Stimulated activated naive B cell treated with anti-CD40 and anti-IgM and Interleukin-4, amounts not matched to agents 10 μg/mL and 1 μg/mL and 100 μg/mL, for 72 hours (primary cell): ENCODE measurements at regions not wholly inside any gene's neighbourhood (a gene's known extent, or its start where the extent isn't known, plus 50 kb on each side); places are given as distances from the start of the nearest gene placed in this dataset.
"Not testable (repeated sequence)": the region's sequence is repeated elsewhere in the genome, so short reads cannot be mapped to it uniquely, and the experiment has no call there.

Source experiments
- ATAC-seq, 2 donors: fragments of 150-1000 bp; cut with Tn5 transposase; replicated peaks; 2 replicates each; pipeline ENCODE4 v1.10.0; 2021; ENCODE audit warnings: moderate library complexity in 1 of 2
- DNase-seq: peaks from one replicate; pipeline ENCODE4 v3.0.0; 2021
- H3K27ac Mint-ChIP-seq: one replicate; pipeline ENCODE4 v1.8.0; 2022; ENCODE audit warnings: mild to moderate bottlenecking, mixed read lengths
- H3K27me3 Mint-ChIP-seq, 2 donors: one replicate each; pipeline ENCODE4 v1.8.0; 2022; ENCODE audit warnings: mixed read lengths in 2 of 2
- H3K36me3 Mint-ChIP-seq, 2 donors: one replicate each; pipeline ENCODE4 v1.8.0; 2022; ENCODE audit warnings: mixed read lengths in 2 of 2, mild to moderate bottlenecking in 1 of 2
- H3K4me1 Mint-ChIP-seq, 2 donors: one replicate each; pipeline ENCODE4 v1.8.0; 2022; ENCODE audit warnings: mixed read lengths in 2 of 2, mild to moderate bottlenecking in 1 of 2
- H3K4me3 Mint-ChIP-seq, 2 donors: one replicate each; pipeline ENCODE4 v1.8.0; 2022; ENCODE audit warnings: mild to moderate bottlenecking in 2 of 2, mixed read lengths in 2 of 2, moderate library complexity in 1 of 2
- H3K9me3 Mint-ChIP-seq, 2 donors: one replicate each; pipeline ENCODE4 v1.8.0; 2022; ENCODE audit warnings: mixed read lengths in 2 of 2, mild to moderate bottlenecking in 1 of 2

- ATAC-seq (no peak), DNase-seq (no peak)
- peaks cover 2 to 9% of the 10 kb centered on the region in 2 donors for H3K36me3 Mint-ChIP-seq
- H3K4me3 Mint-ChIP-seq, result no peak overlapping the region
- H3K4me1 Mint-ChIP-seq, result no peaks in the 10 kb centered on the region
- H3K27me3 Mint-ChIP-seq, result peaks cover 23 to 40% of the 10 kb centered on the region in 2 donors
- H3K27ac Mint-ChIP-seq, result no peak overlapping the region
- peaks cover 8 to 10% of the 10 kb centered on the region in 2 donors for H3K9me3 Mint-ChIP-seq
Observed at GRCh38 chr17:31627960-31628359, 231.1 kb downstream of the COPRS start.

DNA sequence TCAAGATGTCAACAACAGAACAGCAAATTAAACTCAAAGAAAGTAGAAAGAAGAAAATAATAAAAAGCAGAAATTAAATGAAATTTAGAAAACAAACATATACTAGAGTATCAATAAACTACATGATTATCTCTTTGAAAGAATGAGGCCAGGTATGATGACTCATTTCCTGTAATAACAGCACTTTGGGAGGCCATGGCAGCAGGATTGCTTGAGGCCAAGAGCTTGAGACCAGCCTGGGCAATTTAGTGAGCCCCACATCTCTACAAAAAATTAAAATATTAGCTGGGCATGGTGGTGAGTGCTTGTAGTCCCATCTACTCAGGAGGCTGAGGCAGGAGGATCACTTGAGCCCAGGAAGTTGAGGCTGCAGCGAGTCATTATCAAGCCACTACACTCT lies 232.5 kb downstream of the RAB11FIP4 start:
- no peaks in the 10 kb centered on the region for H3K4me1 Mint-ChIP-seq
- no peak overlapping the region for H3K27ac Mint-ChIP-seq
- peaks cover 10 to 11% of the 10 kb centered on the region in 2 donors for H3K9me3 Mint-ChIP-seq
- H3K27me3 Mint-ChIP-seq, result peaks cover 26 to 31% of the 10 kb centered on the region in 2 donors
- H3K36me3 Mint-ChIP-seq, result peaks cover 4 to 9% of the 10 kb centered on the region in 2 donors
- H3K4me3 Mint-ChIP-seq, result no peak overlapping the region
- ATAC-seq (no peak), DNase-seq (no peak)

DNA sequence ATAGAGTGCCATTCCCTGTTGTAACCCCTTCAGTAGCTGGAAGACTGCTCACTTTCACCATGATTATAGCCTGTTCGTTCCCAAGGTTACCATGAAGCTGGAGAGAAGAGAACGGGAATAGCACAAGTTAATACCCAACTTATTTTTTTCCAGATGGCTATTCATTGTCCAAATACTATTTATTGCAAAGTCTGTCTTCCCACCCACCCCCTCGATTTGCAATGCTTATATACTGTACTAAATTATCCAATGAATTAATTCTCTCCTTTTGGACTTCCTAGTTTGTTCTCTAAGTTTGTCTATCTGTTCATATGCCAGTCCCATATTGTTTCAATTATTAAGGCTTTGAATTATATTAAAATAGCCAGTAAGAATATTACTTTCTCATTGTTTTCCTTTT lies 231.0 kb downstream of the RAB11FIP4 start:
- no peak overlapping the region for H3K4me3 Mint-ChIP-seq
- H3K27me3 Mint-ChIP-seq, result peaks cover 18 to 23% of the 10 kb centered on the region in 2 donors
- DNase-seq, result no peak
- no peak for ATAC-seq
- H3K9me3 Mint-ChIP-seq, result peaks cover 10 to 11% of the 10 kb centered on the region in 2 donors
- no peak overlapping the region for H3K27ac Mint-ChIP-seq
- peaks cover 4 to 9% of the 10 kb centered on the region in 2 donors for H3K36me3 Mint-ChIP-seq
- no peaks in the 10 kb centered on the region for H3K4me1 Mint-ChIP-seq

DNA sequence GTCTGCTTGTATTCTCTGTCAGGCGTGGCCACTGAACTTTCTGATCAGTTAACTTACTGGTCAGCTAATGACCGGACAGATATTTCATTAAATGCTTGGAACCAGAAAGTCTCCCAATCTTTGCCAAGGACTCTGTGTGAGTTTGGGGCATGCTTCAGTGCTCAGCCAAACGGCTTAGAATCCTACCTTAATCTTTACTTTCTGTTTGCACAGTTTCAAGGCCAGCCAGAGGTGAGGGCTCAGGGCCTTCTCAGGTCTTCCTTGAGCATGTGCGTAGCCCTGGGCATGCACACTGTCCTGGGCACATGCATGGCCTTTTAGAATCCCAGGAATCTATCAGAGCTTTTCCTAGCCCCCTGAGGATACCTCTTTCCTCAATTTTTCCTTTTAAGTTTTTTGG lies 230.1 kb downstream of the RAB11FIP4 start:
- Mint-ChIP-seq H3K4me1 (no peaks in the 10 kb centered on the region), H3K27me3 (peaks cover 9 to 19% of the 10 kb centered on the region in 2 donors), H3K36me3 (peaks cover 4 to 9% of the 10 kb centered on the region in 2 donors), H3K27ac (no peak overlapping the region), H3K9me3 (peaks cover 9 to 10% of the 10 kb centered on the region in 2 donors), H3K4me3 (no peak overlapping the region)
- DNase-seq (no peak), ATAC-seq (no peak)

GRCh38 chr17:31611053-31611452 lies 219.6 kb downstream of the RAB11FIP4 start:
- H3K27ac Mint-ChIP-seq, H3K36me3 Mint-ChIP-seq, DNase-seq, H3K27me3 Mint-ChIP-seq, H3K9me3 Mint-ChIP-seq, ATAC-seq, H3K4me1 Mint-ChIP-seq, H3K4me3 Mint-ChIP-seq: not testable (repeated sequence)

GRCh38 chr17:31609996-31610910 lies 218.8 kb downstream of the RAB11FIP4 start:
- no peak overlapping the region for H3K4me3 Mint-ChIP-seq
- ATAC-seq (no peak), DNase-seq (no peak)
- peaks cover 0 to 3% of the 10 kb centered on the region in 2 donors for H3K9me3 Mint-ChIP-seq
- H3K27ac Mint-ChIP-seq, result no peak overlapping the region
- no peaks in the 10 kb centered on the region for H3K36me3 Mint-ChIP-seq
- H3K27me3 Mint-ChIP-seq, result peaks cover 0 to 4% of the 10 kb centered on the region in 2 donors
- H3K4me1 Mint-ChIP-seq, result no peaks in the 10 kb centered on the region

DNA sequence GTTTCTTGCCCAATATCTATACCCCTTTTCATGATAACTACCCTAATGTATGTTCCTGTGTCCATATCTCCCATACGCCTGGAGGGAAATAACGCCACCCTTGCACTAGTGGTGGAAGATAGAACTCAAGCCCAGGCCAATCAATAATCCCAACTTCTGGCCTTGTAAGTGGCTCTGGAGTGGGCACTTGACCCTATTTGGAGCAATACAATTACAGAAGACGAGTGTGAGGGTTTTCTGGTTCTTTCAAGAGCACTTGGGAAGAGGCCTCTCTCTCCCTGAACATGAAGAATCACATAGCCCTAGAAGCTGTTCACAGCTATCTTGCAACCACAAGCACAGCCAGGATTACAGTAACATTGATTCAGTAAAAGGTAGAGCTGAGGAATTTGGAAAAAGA lies 217.9 kb downstream of the RAB11FIP4 start:
- no peak overlapping the region for H3K27ac Mint-ChIP-seq
- ATAC-seq, result no peak
- no peak overlapping the region for H3K4me3 Mint-ChIP-seq
- no peaks in the 10 kb centered on the region for H3K36me3 Mint-ChIP-seq
- H3K9me3 Mint-ChIP-seq, result peaks cover 0 to 3% of the 10 kb centered on the region in 2 donors
- no peak for DNase-seq
- no peaks in the 10 kb centered on the region for H3K4me1 Mint-ChIP-seq
- H3K27me3 Mint-ChIP-seq, result peaks cover 0 to 4% of the 10 kb centered on the region in 2 donors

DNA sequence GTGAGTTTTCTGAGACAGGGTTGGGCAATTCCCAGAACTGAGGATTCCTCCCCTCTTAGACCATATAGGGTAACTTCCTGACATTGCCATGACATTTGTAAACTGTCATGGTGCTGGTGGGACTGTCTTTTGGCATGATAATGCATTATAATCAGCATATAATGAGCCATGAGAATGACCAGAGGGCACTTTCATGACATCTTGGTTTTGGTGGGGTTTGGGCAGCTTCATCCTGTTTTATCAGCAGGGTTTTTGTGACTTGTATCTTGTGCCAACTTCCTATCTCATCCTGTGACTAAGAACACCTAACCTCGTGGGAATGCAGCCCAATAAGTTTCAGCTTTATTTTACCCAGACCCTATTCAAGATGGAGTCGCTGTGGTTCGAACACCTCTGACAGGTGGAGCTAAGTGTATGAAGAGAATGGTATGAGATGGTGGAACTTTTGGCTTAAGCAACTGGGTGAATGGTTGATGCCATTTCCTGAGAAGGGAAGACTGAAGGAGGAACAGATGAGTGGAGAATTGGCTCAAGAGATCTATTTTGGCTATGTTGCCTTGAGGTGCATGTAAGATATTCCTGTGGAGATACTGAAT lies 217.3 kb downstream of the RAB11FIP4 start:
- peaks cover 0 to 3% of the 10 kb centered on the region in 2 donors for H3K9me3 Mint-ChIP-seq
- no peaks in the 10 kb centered on the region for H3K4me1 Mint-ChIP-seq
- peaks cover 0 to 4% of the 10 kb centered on the region in 2 donors for H3K27me3 Mint-ChIP-seq
- H3K27ac Mint-ChIP-seq, result no peak overlapping the region
- DNase-seq (no peak), ATAC-seq (no peak)
- H3K36me3 Mint-ChIP-seq, result no peaks in the 10 kb centered on the region
- no peak overlapping the region for H3K4me3 Mint-ChIP-seq

- no peaks in the 10 kb centered on the region for H3K4me1 Mint-ChIP-seq
- DNase-seq (no peak), ATAC-seq (no peak)
- no peak overlapping the region for H3K27ac Mint-ChIP-seq
- no peaks in the 10 kb centered on the region for H3K36me3 Mint-ChIP-seq
- no peaks in the 10 kb centered on the region for H3K9me3 Mint-ChIP-seq
- no peaks in the 10 kb centered on the region for H3K27me3 Mint-ChIP-seq
- no peak overlapping the region for H3K4me3 Mint-ChIP-seq
Observed at GRCh38 chr17:31605761-31606160, 214.3 kb downstream of the RAB11FIP4 start.

DNA sequence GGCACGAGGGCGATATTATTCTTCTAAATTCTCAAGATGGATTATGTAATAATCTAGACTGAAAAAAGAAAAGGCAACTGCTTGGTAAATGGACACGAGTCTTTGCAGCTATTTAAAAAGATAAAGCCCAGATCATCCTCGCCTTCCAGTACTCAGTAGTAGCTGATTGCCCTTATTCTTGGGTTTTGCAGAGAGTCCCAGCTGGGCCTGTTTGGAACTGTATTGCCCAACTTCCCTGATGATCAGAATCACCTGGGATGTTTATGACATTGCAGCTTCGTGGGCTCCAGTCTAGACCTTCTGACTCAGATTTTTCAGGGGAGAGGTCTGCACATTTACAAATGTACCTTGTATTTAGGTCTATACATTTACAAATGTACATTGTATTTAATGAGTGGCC lies 213.5 kb downstream of the RAB11FIP4 start:
- ATAC-seq (no peak), DNase-seq (no peak)
- H3K27me3 Mint-ChIP-seq, result no peaks in the 10 kb centered on the region
- H3K9me3 Mint-ChIP-seq, result no peaks in the 10 kb centered on the region
- H3K36me3 Mint-ChIP-seq, result no peaks in the 10 kb centered on the region
- H3K4me1 Mint-ChIP-seq, result no peaks in the 10 kb centered on the region
- no peak overlapping the region for H3K27ac Mint-ChIP-seq
- no peak overlapping the region for H3K4me3 Mint-ChIP-seq

DNA sequence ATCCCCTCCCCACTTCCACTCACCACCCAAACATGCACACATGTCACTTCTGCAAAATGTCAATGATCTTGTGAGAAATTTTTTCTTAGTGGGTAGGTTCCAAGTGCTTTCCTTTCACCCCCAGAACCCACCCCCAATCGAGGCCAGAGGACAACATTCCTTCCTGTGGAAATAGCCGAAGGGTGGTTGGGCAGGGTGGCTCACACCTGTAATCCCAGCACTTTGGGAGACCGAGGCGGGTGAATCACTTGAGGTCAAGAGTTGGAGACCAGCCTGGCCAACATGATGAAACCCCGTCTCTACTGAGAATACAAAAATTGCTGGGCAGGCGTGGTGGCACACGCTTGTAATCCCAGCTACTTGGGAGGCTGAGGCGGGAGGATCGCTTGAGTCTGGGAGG lies 208.7 kb downstream of the RAB11FIP4 start:
- not testable (repeated sequence) for H3K27ac Mint-ChIP-seq, H3K36me3 Mint-ChIP-seq, H3K9me3 Mint-ChIP-seq, H3K27me3 Mint-ChIP-seq, H3K4me3 Mint-ChIP-seq, ATAC-seq, DNase-seq
- peaks cover 26 to 35% of the 10 kb centered on the region in 2 donors for H3K4me1 Mint-ChIP-seq

GRCh38 chr17:31598921-31599571 lies 207.6 kb downstream of the RAB11FIP4 start:
- Mint-ChIP-seq H3K4me1 (peaks cover 28 to 43% of the 10 kb centered on the region in 2 donors), H3K27me3 (no peaks in the 10 kb centered on the region), H3K27ac (peak overlapping the region; percentile 62), H3K36me3 (peaks cover 0 to 4% of the 10 kb centered on the region in 2 donors), H3K4me3 (no peak overlapping the region), H3K9me3 (no peaks in the 10 kb centered on the region)
- DNase-seq, result no peak
- ATAC-seq, result no peak

DNA sequence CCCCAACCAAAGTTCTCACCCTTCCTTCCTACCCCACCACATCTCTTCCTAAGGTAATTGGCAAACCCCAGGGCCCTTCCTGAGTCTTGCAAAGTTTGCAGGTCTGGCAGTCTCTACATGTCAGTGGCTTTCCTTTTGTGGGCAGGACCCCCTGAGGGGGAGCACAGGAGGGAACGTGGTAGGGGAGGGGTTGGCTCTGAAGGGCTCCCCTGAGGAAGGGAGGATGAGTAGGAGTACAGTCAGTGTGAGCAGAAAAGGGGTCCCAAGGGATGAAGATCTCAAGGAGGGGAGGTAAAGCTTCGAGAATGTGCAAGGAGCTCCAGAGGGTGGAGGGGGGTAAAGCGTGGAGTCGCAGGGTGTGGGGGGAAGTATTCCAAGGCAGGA lies 206.9 kb downstream of the RAB11FIP4 start:
- H3K27me3 Mint-ChIP-seq, result no peaks in the 10 kb centered on the region
- peak overlapping the region; percentile 62 for H3K27ac Mint-ChIP-seq

GRCh38 chr17:31597646-31598398 lies 206.3 kb downstream of the RAB11FIP4 start:
- DNase-seq (no peak), ATAC-seq (no peak)
- Mint-ChIP-seq H3K27ac (peak overlapping the region; percentile 25), H3K4me1 (peaks cover 35 to 48% of the 10 kb centered on the region in 2 donors), H3K27me3 (no peaks in the 10 kb centered on the region), H3K36me3 (peaks cover 0 to 9% of the 10 kb centered on the region in 2 donors), H3K4me3 (no peak overlapping the region), H3K9me3 (no peaks in the 10 kb centered on the region)

More for the DNA sequence above, 206.9 kb downstream of the RAB11FIP4 start:
- no peak for ATAC-seq
- Mint-ChIP-seq H3K9me3 (no peaks in the 10 kb centered on the region), H3K4me1 (peaks cover 30 to 43% of the 10 kb centered on the region in 2 donors), H3K36me3 (peaks cover 0 to 5% of the 10 kb centered on the region in 2 donors), H3K4me3 (no peak overlapping the region)
- DNase-seq, result no peak
